Breast epithelium (tissue), 4 donors: ENCODE measurements at regions not wholly inside any gene's neighbourhood (a gene's known extent, or its start where the extent isn't known, plus 50 kb on each side); places are given as distances from the start of the nearest gene placed in this dataset.

ENCODE experiments used
- DNase-seq, 2 donors: peaks; one replicate each; pipeline ENCODE4 v3.0.0-alpha.2; 2019; ENCODE audit warnings: low spot score in 2 of 2
- H3K27ac ChIP-seq, 2 donors: fragments of 200-600 bp; sonication (generic) in 1 of 2; one replicate each; pipeline ENCODE4 v1.5.1; 2016 to 2019; ENCODE audit warnings: mild to moderate bottlenecking in 1 of 2
- H3K27me3 ChIP-seq, 2 donors: fragments of 200-600 bp; sonication (generic) in 1 of 2; one replicate each; pipeline versions ENCODE4 v1.5.1 to v1.6.0; 2017 to 2019; ENCODE audit warnings: control low read depth in 1 of 2, mild to moderate bottlenecking in 1 of 2
- H3K36me3 ChIP-seq: fragments of 200-600 bp; one replicate; pipeline ENCODE4 v1.5.1; 2019
- H3K4me1 ChIP-seq, 2 donors: fragments of 200-600 bp; sonication (generic); one replicate each; pipeline ENCODE4 v1.5.1; 2016 to 2019; ENCODE audit warnings: control low read depth in 1 of 2
- H3K4me3 ChIP-seq, 3 donors: fragments of 200-600 bp; sonication (generic); 1 replicate in 2 of 3; 2 replicates in 1 of 3; pipeline ENCODE4 v1.5.1; 2016 to 2019; ENCODE audit warnings: mild to moderate bottlenecking in 3 of 3, moderate library complexity in 2 of 3
- H3K9me3 ChIP-seq, 2 donors: fragments of 200-600 bp; sonication (generic) in 1 of 2; one replicate each; pipeline ENCODE4 v1.5.1; 2016 to 2019; ENCODE audit warnings: control low read depth in 1 of 2
- POLR2A ChIP-seq: fragments of 450-650 bp; IDR thresholded peaks from one replicate; pipeline ENCODE4 v1.6.1; 2016; ENCODE audit warnings: antibody characterized with exemption, mild to moderate bottlenecking, moderate library complexity
- POLR2AphosphoS5 ChIP-seq, 3 donors: sonication (generic); formaldehyde crosslinking; IDR thresholded peaks; one replicate each; pipeline ENCODE4 v1.6.1; 2017; ENCODE audit warnings: antibody characterized with exemption in 3 of 3
- intact Hi-C: fragments of 100-400 bp; cut with DNase I; formaldehyde crosslinking; loops from one replicate; pipeline ENCODE4 v1.15.1; 2023; ENCODE audit warnings: low total_unique reads
- TF ChIP-seq, protein P1 (sequence below), 3 donors: fragments of 450-650 bp; IDR thresholded peaks; one replicate each; pipeline ENCODE4 v1.5.1; 2016 to 2017; ENCODE audit warnings: antibody characterized with exemption in 3 of 3, mild to moderate bottlenecking in 3 of 3, moderate library complexity in 3 of 3

DNA sequence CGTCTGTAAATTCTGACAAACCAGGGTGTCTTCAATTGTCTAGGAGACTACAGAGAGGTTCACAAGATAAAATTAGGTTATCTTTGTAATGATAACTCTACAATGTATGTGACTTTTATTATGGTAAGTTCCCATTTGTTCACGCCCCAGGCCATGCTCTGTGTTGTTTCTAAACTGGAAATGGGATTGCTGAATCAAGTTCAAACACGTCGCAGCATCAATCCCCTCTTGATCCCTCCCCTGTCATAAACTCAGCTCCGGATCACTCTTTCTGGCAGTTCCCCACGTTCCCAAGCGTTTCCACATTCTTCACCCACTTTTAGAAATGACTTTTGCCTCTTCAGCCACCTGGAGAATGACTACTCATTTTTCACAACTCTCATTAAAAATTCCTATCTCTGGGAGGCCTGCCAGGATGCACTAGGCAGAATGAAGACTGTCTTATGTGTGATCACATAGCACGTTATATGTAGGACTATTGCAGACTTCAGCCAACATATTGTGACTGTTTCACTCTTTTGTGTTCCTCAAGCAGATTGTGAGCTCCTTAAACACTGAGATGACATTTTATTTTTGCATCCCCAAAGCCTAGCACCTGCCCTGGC is 1124.2 kb upstream of the WWC1 start:
- Histone ChIP-seq H3K36me3 (no peaks in the 10 kb centered on the region), H3K9me3 (no peaks in the 10 kb centered on the region), H3K4me3 (no peak overlapping the region), H3K27me3 (no peaks in the 10 kb centered on the region), H3K4me1 (no peaks in the 10 kb centered on the region), H3K27ac (no peak overlapping the region)
- no peak for DNase-seq
- TF ChIP-seq, protein P1, sequence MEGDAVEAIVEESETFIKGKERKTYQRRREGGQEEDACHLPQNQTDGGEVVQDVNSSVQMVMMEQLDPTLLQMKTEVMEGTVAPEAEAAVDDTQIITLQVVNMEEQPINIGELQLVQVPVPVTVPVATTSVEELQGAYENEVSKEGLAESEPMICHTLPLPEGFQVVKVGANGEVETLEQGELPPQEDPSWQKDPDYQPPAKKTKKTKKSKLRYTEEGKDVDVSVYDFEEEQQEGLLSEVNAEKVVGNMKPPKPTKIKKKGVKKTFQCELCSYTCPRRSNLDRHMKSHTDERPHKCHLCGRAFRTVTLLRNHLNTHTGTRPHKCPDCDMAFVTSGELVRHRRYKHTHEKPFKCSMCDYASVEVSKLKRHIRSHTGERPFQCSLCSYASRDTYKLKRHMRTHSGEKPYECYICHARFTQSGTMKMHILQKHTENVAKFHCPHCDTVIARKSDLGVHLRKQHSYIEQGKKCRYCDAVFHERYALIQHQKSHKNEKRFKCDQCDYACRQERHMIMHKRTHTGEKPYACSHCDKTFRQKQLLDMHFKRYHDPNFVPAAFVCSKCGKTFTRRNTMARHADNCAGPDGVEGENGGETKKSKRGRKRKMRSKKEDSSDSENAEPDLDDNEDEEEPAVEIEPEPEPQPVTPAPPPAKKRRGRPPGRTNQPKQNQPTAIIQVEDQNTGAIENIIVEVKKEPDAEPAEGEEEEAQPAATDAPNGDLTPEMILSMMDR (IDR thresholded peaks at IDR 0.05), result no peak
- no peak for TF ChIP-seq POLR2A
- TF ChIP-seq POLR2AphosphoS5 (IDR thresholded peaks at IDR 0.05), result no peak
- intact Hi-C loops, result no loop called here

DNA sequence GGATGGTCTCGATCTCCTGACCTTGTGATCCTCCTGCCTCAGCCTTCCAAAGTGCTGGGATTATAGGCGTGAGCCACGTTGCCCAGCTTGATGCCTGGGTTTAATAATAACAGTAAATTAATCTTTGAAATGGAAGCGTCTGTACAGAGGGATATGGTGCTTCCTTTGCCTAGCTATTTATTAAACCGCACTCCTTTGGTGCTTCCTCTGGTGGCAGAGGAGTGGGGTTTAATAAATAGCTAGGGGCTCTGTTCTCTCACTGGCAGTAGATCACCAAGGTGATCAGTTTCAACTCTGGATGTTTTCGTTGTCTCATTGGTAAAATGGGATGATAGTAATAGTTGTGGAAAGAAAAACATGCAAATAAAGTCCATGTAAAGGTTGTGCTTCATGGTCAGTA is 1122.5 kb upstream of the WWC1 start:
- Histone ChIP-seq H3K27ac (no peak overlapping the region), H3K36me3 (no peaks in the 10 kb centered on the region), H3K4me1 (no peaks in the 10 kb centered on the region), H3K9me3 (no peaks in the 10 kb centered on the region), H3K4me3 (no peak overlapping the region), H3K27me3 (no peaks in the 10 kb centered on the region)
- DNase-seq, result no peak
- intact Hi-C loops, result no loop called here
- TF ChIP-seq, protein P1 (IDR thresholded peaks at IDR 0.05), result no peak
- TF ChIP-seq POLR2A (no peak), POLR2AphosphoS5 (IDR thresholded peaks at IDR 0.05) (no peak)

DNA sequence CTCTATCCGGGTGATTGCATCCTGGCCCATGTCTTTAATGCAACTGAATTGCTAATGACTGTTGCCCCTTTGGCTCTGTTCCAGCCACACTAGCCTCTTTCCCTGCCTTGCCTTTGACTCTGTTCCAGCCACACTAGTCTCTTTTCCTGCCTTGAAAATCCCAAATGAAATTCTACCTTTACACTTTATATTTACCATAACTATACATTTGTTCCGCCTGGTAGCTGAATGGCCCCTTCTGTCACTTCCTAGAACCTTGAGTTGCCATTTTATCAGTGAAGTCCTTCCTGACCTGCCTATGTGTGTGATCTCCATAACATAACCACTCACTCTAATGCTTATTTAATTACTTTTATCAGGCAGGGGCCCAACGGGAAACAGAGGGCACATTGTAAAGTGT is 1120.4 kb upstream of the WWC1 start:
- intact Hi-C loops, result no loop called here
- Histone ChIP-seq H3K9me3 (no peaks in the 10 kb centered on the region), H3K27ac (no peak overlapping the region), H3K36me3 (no peaks in the 10 kb centered on the region), H3K27me3 (no peaks in the 10 kb centered on the region), H3K4me3 (no peak overlapping the region), H3K4me1 (no peaks in the 10 kb centered on the region)
- TF ChIP-seq, protein P1 (IDR thresholded peaks at IDR 0.05), result no peak
- TF ChIP-seq POLR2A (no peak), POLR2AphosphoS5 (IDR thresholded peaks at IDR 0.05) (no peak)
- DNase-seq, result no peak

DNA sequence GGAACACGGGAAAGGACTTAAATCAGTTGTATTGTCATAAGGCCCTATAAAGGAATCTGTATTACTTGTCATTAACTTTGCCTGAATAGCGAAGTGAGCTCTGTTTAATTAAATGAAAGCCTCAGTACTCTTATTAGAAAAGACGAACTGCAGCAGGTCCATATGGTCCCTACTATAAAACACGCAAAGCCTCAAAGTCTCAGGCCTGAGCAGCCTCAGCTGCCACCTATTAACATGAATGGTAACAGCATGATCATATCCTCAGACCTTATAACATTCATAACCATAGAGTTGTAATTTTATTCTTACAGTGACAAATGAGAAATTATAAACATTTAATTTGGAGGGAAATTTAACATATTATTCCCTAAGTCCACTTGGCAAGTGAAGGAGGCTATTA is 1113.7 kb upstream of the WWC1 start:
- Histone ChIP-seq H3K4me1 (no peaks in the 10 kb centered on the region), H3K9me3 (no peaks in the 10 kb centered on the region), H3K27ac (no peak overlapping the region), H3K27me3 (no peaks in the 10 kb centered on the region), H3K4me3 (no peak overlapping the region), H3K36me3 (no peaks in the 10 kb centered on the region)
- intact Hi-C loops, result no loop called here
- DNase-seq, result no peak
- TF ChIP-seq POLR2AphosphoS5 (IDR thresholded peaks at IDR 0.05) (no peak), POLR2A (no peak)
- TF ChIP-seq, protein P1 (IDR thresholded peaks at IDR 0.05), result no peak

DNA sequence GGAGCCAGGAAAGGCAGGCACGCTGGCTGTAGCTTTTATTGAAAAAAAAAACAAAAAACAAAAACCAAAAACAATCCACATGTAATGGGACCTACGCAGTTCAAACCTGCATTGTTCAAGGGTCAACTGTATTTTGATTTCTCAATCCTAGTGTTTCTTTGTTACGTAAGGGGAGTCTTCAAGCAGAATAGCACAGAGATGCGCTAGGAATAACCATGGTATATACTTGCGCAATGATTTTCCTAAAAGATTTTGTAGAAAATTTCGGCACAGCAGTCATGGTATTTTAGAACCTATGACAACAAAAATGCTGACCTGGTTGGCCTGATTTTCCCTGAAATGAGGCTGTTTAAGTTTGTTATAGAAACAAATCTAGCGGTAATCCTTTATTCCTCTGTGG is 1110.5 kb upstream of the WWC1 start:
- Histone ChIP-seq H3K4me3 (no peak overlapping the region), H3K36me3 (no peaks in the 10 kb centered on the region), H3K27ac (no peak overlapping the region), H3K9me3 (no peaks in the 10 kb centered on the region), H3K27me3 (no peaks in the 10 kb centered on the region), H3K4me1 (no peaks in the 10 kb centered on the region)
- DNase-seq, result no peak
- intact Hi-C loops, result no loop called here
- TF ChIP-seq POLR2A, result no peak
- TF ChIP-seq, protein P1 (IDR thresholded peaks at IDR 0.05), result no peak
- TF ChIP-seq POLR2AphosphoS5 (IDR thresholded peaks at IDR 0.05), result no peak
